Glutamatergic neuron (in vitro differentiated cells): ENCODE measurements at regions not wholly inside any gene's neighbourhood (a gene's known extent, or its start where the extent isn't known, plus 50 kb on each side); places are given as distances from the start of the nearest gene placed in this dataset.

Experiments
- DNase-seq: peaks from one replicate; pipeline ENCODE4 v3.0.0; 2022
- H3K27ac Mint-ChIP-seq: one replicate; pipeline ENCODE4 v1.8.0; 2020; ENCODE audit warnings: mild to moderate bottlenecking, mixed read lengths, inconsistent platforms; ENCODE audit not compliant: unreplicated experiment
- H3K27me3 Mint-ChIP-seq: one replicate; pipeline ENCODE4 v1.8.0; 2020; ENCODE audit warnings: mild to moderate bottlenecking, moderate library complexity, mixed read lengths, inconsistent platforms; ENCODE audit not compliant: unreplicated experiment
- H3K36me3 Mint-ChIP-seq: one replicate; pipeline ENCODE4 v1.8.0; 2020; ENCODE audit warnings: mild to moderate bottlenecking, mixed read lengths, inconsistent platforms; ENCODE audit not compliant: unreplicated experiment
- H3K4me1 Mint-ChIP-seq: one replicate; pipeline ENCODE4 v1.8.0; 2020; ENCODE audit warnings: mild to moderate bottlenecking, low read depth, mixed read lengths, inconsistent platforms; ENCODE audit not compliant: unreplicated experiment
- H3K4me3 Mint-ChIP-seq: one replicate; pipeline ENCODE4 v1.8.0; 2020; ENCODE audit warnings: mild to moderate bottlenecking, mixed read lengths, inconsistent platforms; ENCODE audit not compliant: unreplicated experiment
- H3K9me3 Mint-ChIP-seq: one replicate; pipeline ENCODE4 v1.8.0; 2020; ENCODE audit warnings: mild to moderate bottlenecking, moderate library complexity, mixed read lengths, inconsistent platforms; ENCODE audit not compliant: unreplicated experiment
- CTCF ChIP-seq: fragments of 200-600 bp; sonication (generic); IDR thresholded peaks from one replicate; pipeline ENCODE4 v1.5.0; 2021; ENCODE audit not compliant: partially characterized antibody, unreplicated experiment

- H3K4me3 Mint-ChIP-seq, result no peak overlapping the region
- H3K4me1 Mint-ChIP-seq, result no peaks in the 10 kb centered on the region
Observed at GRCh38 chr7:46007194-46007593, 86.1 kb upstream of the IGFBP3 start.

GRCh38 chr7:46006723-46007122, 85.7 kb upstream of the IGFBP3 start:
- Mint-ChIP-seq H3K36me3 (no peaks in the 10 kb centered on the region), H3K27ac (no peak overlapping the region), H3K27me3 (no peaks in the 10 kb centered on the region), H3K4me1 (no peaks in the 10 kb centered on the region), H3K4me3 (no peak overlapping the region), H3K9me3 (peaks cover 2% of the 10 kb centered on the region)
- no peak for TF ChIP-seq CTCF
- DNase-seq, result no peak

More at GRCh38 chr7:46007194-46007593, 86.1 kb upstream of the IGFBP3 start:
- no peak for DNase-seq
- no peak for TF ChIP-seq CTCF
- Mint-ChIP-seq H3K9me3 (peaks cover 2% of the 10 kb centered on the region), H3K36me3 (no peaks in the 10 kb centered on the region), H3K27me3 (no peaks in the 10 kb centered on the region), H3K27ac (no peak overlapping the region)

GRCh38 chr7:46006212-46006611, 85.1 kb upstream of the IGFBP3 start:
- Mint-ChIP-seq H3K9me3 (peaks cover 2% of the 10 kb centered on the region), H3K27me3 (no peaks in the 10 kb centered on the region), H3K36me3 (no peaks in the 10 kb centered on the region), H3K27ac (no peak overlapping the region), H3K4me3 (no peak overlapping the region), H3K4me1 (no peaks in the 10 kb centered on the region)
- no peak for TF ChIP-seq CTCF
- no peak for DNase-seq

GRCh38 chr7:46004965-46005364, 83.9 kb upstream of the IGFBP3 start:
- H3K36me3 Mint-ChIP-seq, result no peaks in the 10 kb centered on the region
- no peak for DNase-seq
- H3K27me3 Mint-ChIP-seq, result no peaks in the 10 kb centered on the region
- H3K4me1 Mint-ChIP-seq, result no peaks in the 10 kb centered on the region
- peaks cover 2% of the 10 kb centered on the region for H3K9me3 Mint-ChIP-seq
- H3K4me3 Mint-ChIP-seq, result no peak overlapping the region
- no peak overlapping the region for H3K27ac Mint-ChIP-seq
- TF ChIP-seq CTCF, result no peak

- H3K4me3 Mint-ChIP-seq, result no peak overlapping the region
- H3K27ac Mint-ChIP-seq, result no peak overlapping the region
Observed at GRCh38 chr7:46003896-46004875, 83.1 kb upstream of the IGFBP3 start.

More at GRCh38 chr7:46003896-46004875, 83.1 kb upstream of the IGFBP3 start:
- Mint-ChIP-seq H3K27me3 (no peaks in the 10 kb centered on the region), H3K9me3 (peaks cover 2% of the 10 kb centered on the region), H3K4me1 (no peaks in the 10 kb centered on the region), H3K36me3 (no peaks in the 10 kb centered on the region)
- no peak for DNase-seq
- TF ChIP-seq CTCF, result no peak
